Fibroblast of lung (primary cell): ENCODE measurements at regions not wholly inside any gene's neighbourhood (a gene's known extent, or its start where the extent isn't known, plus 50 kb on each side); places are given as distances from the start of the nearest gene placed in this dataset.

Experiments
- DNase-seq, 2 donors: peaks; one replicate each; pipeline versions ENCODE4 v3.0.0 to v3.0.0-alpha.2; 2010; ENCODE audit warnings: low read depth in 2 of 2
- H2AFZ ChIP-seq: 2 replicates; pipeline ENCODE4 v1.5.1; 2012; ENCODE audit warnings: low read length, control low read depth, inconsistent platforms
- H3K27ac ChIP-seq: 2 replicates; pipeline ENCODE4 v1.5.1; 2011; ENCODE audit warnings: low read length, control low read depth; ENCODE audit not compliant: insufficient read depth
- H3K27me3 ChIP-seq: 2 replicates; pipeline ENCODE4 v1.5.1; 2011; ENCODE audit warnings: mild to moderate bottlenecking, low read length; ENCODE audit not compliant: control insufficient read depth, insufficient read depth
- H3K36me3 ChIP-seq: 2 replicates; pipeline ENCODE4 v1.5.1; 2011; ENCODE audit warnings: low read length; ENCODE audit not compliant: control insufficient read depth, insufficient read depth
- H3K4me1 ChIP-seq: 2 replicates; pipeline ENCODE4 v1.5.1; 2011; ENCODE audit warnings: low read length; ENCODE audit not compliant: control insufficient read depth, insufficient read depth; ENCODE audit errors: extremely low read depth
- H3K4me2 ChIP-seq: 2 replicates; pipeline ENCODE4 v1.5.1; 2011; ENCODE audit warnings: low read length, control low read depth; ENCODE audit not compliant: insufficient read depth; ENCODE audit errors: extremely low read depth
- H3K4me3 ChIP-seq, 4 experiments: fragments of 200-600 bp in 1 of 4; sonication (generic) in 1 of 4; replicated peaks in 1 of 4; 2 replicates each; pipeline ENCODE4 v1.5.1; 2011 to 2016; ENCODE audit warnings: low read length in 4 of 4, low read depth in 3 of 4, mild to moderate bottlenecking in 3 of 4, control low read depth in 2 of 4, inconsistent platforms in 1 of 4, mixed read lengths in 1 of 4; ENCODE audit not compliant: insufficient read depth in 1 of 4; ENCODE audit errors: control extremely low read depth in 1 of 4
- H3K79me2 ChIP-seq: 2 replicates; pipeline ENCODE4 v1.5.1; 2012; ENCODE audit warnings: mild to moderate bottlenecking, low read length, inconsistent platforms; ENCODE audit not compliant: control insufficient read depth, insufficient read depth
- H3K9ac ChIP-seq: 2 replicates; pipeline ENCODE4 v1.5.1; 2011; ENCODE audit warnings: mild to moderate bottlenecking, low read length, control low read depth; ENCODE audit not compliant: insufficient read depth
- H3K9me3 ChIP-seq: 2 replicates; pipeline ENCODE4 v1.5.1; 2012; ENCODE audit warnings: low read depth, low read length; ENCODE audit not compliant: control insufficient read depth, insufficient read depth
- H4K20me1 ChIP-seq: 2 replicates; pipeline ENCODE4 v1.5.1; 2011; ENCODE audit warnings: low read length; ENCODE audit not compliant: control insufficient read depth, insufficient read depth; ENCODE audit errors: extremely low read depth
- CTCF ChIP-seq, 2 donors: IDR thresholded peaks in 1 of 2; conservative IDR thresholded peaks in 1 of 2; 1 replicate in 1 of 2; 2 replicates in 1 of 2; pipeline ENCODE4 v1.5.1; 2011 to 2012; ENCODE audit warnings: low read length in 2 of 2, control low read depth in 1 of 2, inconsistent platforms in 1 of 2, low read depth in 1 of 2, mild to moderate bottlenecking in 1 of 2
- EZH2 ChIP-seq: IDR thresholded peaks from 2 replicates; pipeline ENCODE4 v1.5.1; 2012; ENCODE audit warnings: low read length, control low read depth, mild to moderate bottlenecking; ENCODE audit errors: missing control alignments

GRCh38 chr1:106360252-106360651 lies 696.2 kb upstream of the PRMT6 start:
- Histone ChIP-seq H3K27me3 (no peaks in the 10 kb centered on the region), H4K20me1 (no peaks in the 10 kb centered on the region), H3K36me3 (no peaks in the 10 kb centered on the region), H3K9ac (no peak overlapping the region), H3K4me3 (no peak overlapping the region), H3K9me3 (no peaks in the 10 kb centered on the region), H3K4me2 (no peak overlapping the region), H3K27ac (no peak overlapping the region), H2AFZ (no peak overlapping the region), H3K79me2 (no peaks in the 10 kb centered on the region), H3K4me1 (no peaks in the 10 kb centered on the region)
- DNase-seq: no peak
- TF ChIP-seq CTCF (conservative IDR thresholded peaks at IDR 0.05 in 1 of 2, IDR thresholded peaks at IDR 0.05 in 1 of 2; ENCODE audit: low read depth in 1 of 2, low read length in 2 of 2) (peak in 1 of 2 donors; percentile 19), EZH2 (no peak)

GRCh38 chr1:106366627-106367319 lies 689.7 kb upstream of the PRMT6 start:
- H3K4me3 ChIP-seq: no peak overlapping the region
- no peaks in the 10 kb centered on the region for H4K20me1 ChIP-seq
- H3K4me2 ChIP-seq: no peak overlapping the region
- H3K9me3 ChIP-seq: no peaks in the 10 kb centered on the region
- no peak overlapping the region for H3K9ac ChIP-seq
- H2AFZ ChIP-seq: no peak overlapping the region
- H3K27ac ChIP-seq: no peak overlapping the region
- H3K4me1 ChIP-seq: no peaks in the 10 kb centered on the region
- TF ChIP-seq EZH2 (no peak), CTCF (conservative IDR thresholded peaks at IDR 0.05 in 1 of 2, IDR thresholded peaks at IDR 0.05 in 1 of 2; ENCODE audit: low read depth in 1 of 2, low read length in 2 of 2) (no peak)
- no peaks in the 10 kb centered on the region for H3K27me3 ChIP-seq
- H3K36me3 ChIP-seq: no peaks in the 10 kb centered on the region
- no peaks in the 10 kb centered on the region for H3K79me2 ChIP-seq
- no peak for DNase-seq

- Histone ChIP-seq H3K36me3 (no peaks in the 10 kb centered on the region), H3K27ac (no peak overlapping the region), H3K9ac (no peak overlapping the region), H3K27me3 (no peaks in the 10 kb centered on the region), H3K9me3 (no peaks in the 10 kb centered on the region), H2AFZ (no peak overlapping the region), H3K79me2 (no peaks in the 10 kb centered on the region), H3K4me1 (no peaks in the 10 kb centered on the region), H3K4me3 (no peak overlapping the region), H4K20me1 (no peaks in the 10 kb centered on the region), H3K4me2 (no peak overlapping the region)
- no peak for DNase-seq
- TF ChIP-seq EZH2 (no peak), CTCF (conservative IDR thresholded peaks at IDR 0.05 in 1 of 2, IDR thresholded peaks at IDR 0.05 in 1 of 2; ENCODE audit: low read depth in 1 of 2, low read length in 2 of 2) (no peak)
Measured at GRCh38 chr1:106378261-106378660, 678.2 kb upstream of the PRMT6 start.
